ENCODE measurements at regions not wholly inside any gene's neighbourhood (a gene's known extent, or its start where the extent isn't known, plus 50 kb on each side); places are given as distances from the start of the nearest gene placed in this dataset.
"Not testable (repeated sequence)": the region's sequence is repeated elsewhere in the genome, so short reads cannot be mapped to it uniquely, and the experiment has no call there.

DNA sequence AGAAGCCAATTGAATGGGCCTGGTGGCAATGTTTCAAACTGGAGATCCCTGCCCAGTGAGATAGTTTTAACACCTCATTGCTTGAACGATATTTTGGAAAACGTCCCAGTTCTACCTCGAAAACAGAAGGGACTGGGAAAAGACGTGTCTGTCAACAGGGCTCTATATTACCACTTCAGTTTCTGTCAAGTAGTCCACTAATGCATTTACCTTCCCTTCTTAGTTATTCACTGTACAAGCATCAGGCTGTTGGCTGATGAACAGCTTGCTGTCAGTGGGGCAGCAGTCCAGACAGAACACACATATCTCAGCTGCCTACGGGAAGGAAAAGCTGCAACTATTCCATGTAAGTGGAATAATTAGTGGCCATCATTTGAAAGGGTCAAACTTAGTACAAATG, 794.7 kb upstream of the GBE1 start:
- H4K20me1 ChIP-seq (ENCODE audit: insufficient read depth, low read length) = no peaks in the 10 kb centered on the region
- Mint-ChIP-seq H3K36me3 (no peaks in the 10 kb centered on the region), H3K9me3 (peaks cover 0 to 3% (median 0%) of the 10 kb centered on the region in 7 donors), H3K27ac (no peak overlapping the region), H3K4me3 (no peak overlapping the region), H3K4me1 (no peaks in the 10 kb centered on the region), H3K27me3 (ENCODE audit: low read depth in 3 of 3) (no peaks in the 10 kb centered on the region)
- no peaks in the 10 kb centered on the region for H3K36me3 ChIP-seq (replicated peaks in 1 of 2; ENCODE audit: control insufficient read depth in 1 of 2, insufficient read depth in 2 of 2, low read length in 2 of 2)
- TF ChIP-seq, protein P1, sequence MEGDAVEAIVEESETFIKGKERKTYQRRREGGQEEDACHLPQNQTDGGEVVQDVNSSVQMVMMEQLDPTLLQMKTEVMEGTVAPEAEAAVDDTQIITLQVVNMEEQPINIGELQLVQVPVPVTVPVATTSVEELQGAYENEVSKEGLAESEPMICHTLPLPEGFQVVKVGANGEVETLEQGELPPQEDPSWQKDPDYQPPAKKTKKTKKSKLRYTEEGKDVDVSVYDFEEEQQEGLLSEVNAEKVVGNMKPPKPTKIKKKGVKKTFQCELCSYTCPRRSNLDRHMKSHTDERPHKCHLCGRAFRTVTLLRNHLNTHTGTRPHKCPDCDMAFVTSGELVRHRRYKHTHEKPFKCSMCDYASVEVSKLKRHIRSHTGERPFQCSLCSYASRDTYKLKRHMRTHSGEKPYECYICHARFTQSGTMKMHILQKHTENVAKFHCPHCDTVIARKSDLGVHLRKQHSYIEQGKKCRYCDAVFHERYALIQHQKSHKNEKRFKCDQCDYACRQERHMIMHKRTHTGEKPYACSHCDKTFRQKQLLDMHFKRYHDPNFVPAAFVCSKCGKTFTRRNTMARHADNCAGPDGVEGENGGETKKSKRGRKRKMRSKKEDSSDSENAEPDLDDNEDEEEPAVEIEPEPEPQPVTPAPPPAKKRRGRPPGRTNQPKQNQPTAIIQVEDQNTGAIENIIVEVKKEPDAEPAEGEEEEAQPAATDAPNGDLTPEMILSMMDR (IDR thresholded peaks at IDR 0.05) = no peak
- no peak overlapping the region for H3K4me3 ChIP-seq (replicated peaks in 1 of 3; ENCODE audit: low read depth in 2 of 3, low read length in 3 of 3)
- H3K9me3 ChIP-seq (replicated peaks in 1 of 2; ENCODE audit: control insufficient read depth in 1 of 2, insufficient read depth in 1 of 2, low read length in 2 of 2) = no peaks in the 10 kb centered on the region
- intact Hi-C loops (cut with micrococcal nuclease) = no loop called here
- H3K4me1 ChIP-seq (ENCODE audit: control insufficient read depth in 1 of 2, insufficient read depth in 2 of 2, low read length in 2 of 2) = no peaks in the 10 kb centered on the region
- no peaks in the 10 kb centered on the region for H3K27me3 ChIP-seq (ENCODE audit: control insufficient read depth in 2 of 2, insufficient read depth in 2 of 2, low read length in 2 of 2)
- no peak overlapping the region for H2AFZ ChIP-seq (ENCODE audit: insufficient read depth, low read depth, low read length, poor library complexity, severe bottlenecking)
- no peak overlapping the region for H3K4me2 ChIP-seq (replicated peaks; ENCODE audit: extremely low read depth, low read length, poor library complexity, severe bottlenecking)
- no peak overlapping the region for H3K27ac ChIP-seq (ENCODE audit: low read depth in 1 of 2, low read length in 2 of 2)
- WGBS (ENCODE audit: insufficient coverage) = 88% methylated on average over 5 of the region's 5 CpGs
- H3K79me2 ChIP-seq (ENCODE audit: insufficient read depth, low read length) = no peaks in the 10 kb centered on the region
- no peak overlapping the region for H3K9ac ChIP-seq (ENCODE audit: insufficient read depth, low read length, poor library complexity, severe bottlenecking)
- no peak for DNase-seq

DNA sequence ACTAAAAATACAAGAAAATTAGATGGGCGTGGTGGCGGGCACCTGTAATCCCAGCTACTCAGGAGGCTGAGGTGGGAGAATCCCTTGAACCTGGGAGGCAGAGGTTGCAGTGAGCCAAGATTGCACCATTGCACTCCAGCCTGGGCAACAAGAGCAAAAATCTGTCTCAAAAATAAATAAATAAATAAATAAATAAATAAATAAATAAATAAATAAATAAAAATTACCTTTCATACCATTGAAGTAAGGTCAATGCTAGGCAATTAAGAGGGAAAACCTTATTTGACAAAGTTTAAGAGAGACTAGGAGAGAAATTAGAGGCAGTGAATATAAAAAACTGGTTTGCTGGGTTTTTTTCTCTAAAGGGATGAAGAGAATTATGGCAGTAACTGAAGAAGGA, 781.1 kb upstream of the GBE1 start:
- WGBS (ENCODE audit: insufficient coverage) = no CpG with 5 or more reads among the region's 2 CpGs
- H4K20me1 ChIP-seq (ENCODE audit: insufficient read depth, low read length); H3K4me2 ChIP-seq (replicated peaks; ENCODE audit: extremely low read depth, low read length, poor library complexity, severe bottlenecking); H3K4me3 Mint-ChIP-seq; H3K9ac ChIP-seq (ENCODE audit: insufficient read depth, low read length, poor library complexity, severe bottlenecking); H3K36me3 Mint-ChIP-seq; H3K4me1 ChIP-seq (ENCODE audit: control insufficient read depth in 1 of 2, insufficient read depth in 2 of 2, low read length in 2 of 2); H3K4me1 Mint-ChIP-seq; H3K27ac ChIP-seq (ENCODE audit: low read depth in 1 of 2, low read length in 2 of 2); H3K9me3 ChIP-seq (replicated peaks in 1 of 2; ENCODE audit: control insufficient read depth in 1 of 2, insufficient read depth in 1 of 2, low read length in 2 of 2); H3K27ac Mint-ChIP-seq; intact Hi-C loops (cut with micrococcal nuclease); DNase-seq; H3K9me3 Mint-ChIP-seq; H2AFZ ChIP-seq (ENCODE audit: insufficient read depth, low read depth, low read length, poor library complexity, severe bottlenecking); H3K27me3 Mint-ChIP-seq (ENCODE audit: low read depth in 3 of 3); H3K79me2 ChIP-seq (ENCODE audit: insufficient read depth, low read length); H3K36me3 ChIP-seq (replicated peaks in 1 of 2; ENCODE audit: control insufficient read depth in 1 of 2, insufficient read depth in 2 of 2, low read length in 2 of 2); H3K4me3 ChIP-seq (replicated peaks in 1 of 3; ENCODE audit: low read depth in 2 of 3, low read length in 3 of 3); H3K27me3 ChIP-seq (ENCODE audit: control insufficient read depth in 2 of 2, insufficient read depth in 2 of 2, low read length in 2 of 2): not testable (repeated sequence)

Measured in CD14-positive monocyte (primary cell).